ENCODE measurements at regions not wholly inside any gene's neighbourhood (a gene's known extent, or its start where the extent isn't known, plus 50 kb on each side); places are given as distances from the start of the nearest gene placed in this dataset.

DNA sequence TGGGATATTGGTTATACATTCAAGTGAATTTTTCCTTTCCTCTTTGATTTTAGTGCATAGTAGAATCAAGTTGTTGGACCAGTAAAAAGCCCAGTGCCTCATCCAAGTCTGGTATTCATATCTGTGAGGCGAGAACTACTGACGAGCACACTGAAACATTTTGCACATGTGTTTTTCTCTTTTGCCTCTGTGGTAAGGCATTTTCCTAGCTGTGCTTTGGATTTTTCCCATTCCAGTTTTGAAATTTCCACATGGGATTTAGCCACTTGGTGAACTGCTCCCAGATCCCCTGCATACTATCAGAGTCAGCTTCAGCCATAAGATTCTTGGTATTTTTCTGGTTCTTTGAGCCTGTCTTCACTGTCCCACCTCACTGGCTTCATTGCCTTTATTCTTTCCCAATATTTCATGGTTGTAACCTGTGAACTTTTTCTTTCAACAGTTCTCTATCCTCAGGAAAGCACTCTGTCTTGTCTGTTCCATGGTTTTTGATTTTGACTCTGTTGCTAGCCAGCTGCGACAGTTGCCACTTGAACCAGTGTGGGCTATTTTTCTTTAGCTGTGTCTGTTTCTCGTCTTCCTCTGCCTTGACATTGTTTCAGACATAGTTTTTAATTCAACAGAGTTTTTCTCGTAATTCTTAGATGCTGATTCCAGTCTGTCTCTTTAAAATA, 239.0 kb downstream of the REEP3 start:
- Histone ChIP-seq H3K4me3 (no peak overlapping the region), H3K27ac (no peak overlapping the region), H3K27me3 (replicated peaks; ENCODE audit: insufficient read depth) (no peaks in the 10 kb centered on the region), H3K9me3 (no peaks in the 10 kb centered on the region), H3K4me1 (replicated peaks) (no peaks in the 10 kb centered on the region), H3K36me3 (no peaks in the 10 kb centered on the region)
- TF ChIP-seq POLR2AphosphoS5 (IDR thresholded peaks at IDR 0.05) (no peak), POLR2A (IDR thresholded peaks at IDR 0.05) (no peak)
- TF ChIP-seq, protein P1, sequence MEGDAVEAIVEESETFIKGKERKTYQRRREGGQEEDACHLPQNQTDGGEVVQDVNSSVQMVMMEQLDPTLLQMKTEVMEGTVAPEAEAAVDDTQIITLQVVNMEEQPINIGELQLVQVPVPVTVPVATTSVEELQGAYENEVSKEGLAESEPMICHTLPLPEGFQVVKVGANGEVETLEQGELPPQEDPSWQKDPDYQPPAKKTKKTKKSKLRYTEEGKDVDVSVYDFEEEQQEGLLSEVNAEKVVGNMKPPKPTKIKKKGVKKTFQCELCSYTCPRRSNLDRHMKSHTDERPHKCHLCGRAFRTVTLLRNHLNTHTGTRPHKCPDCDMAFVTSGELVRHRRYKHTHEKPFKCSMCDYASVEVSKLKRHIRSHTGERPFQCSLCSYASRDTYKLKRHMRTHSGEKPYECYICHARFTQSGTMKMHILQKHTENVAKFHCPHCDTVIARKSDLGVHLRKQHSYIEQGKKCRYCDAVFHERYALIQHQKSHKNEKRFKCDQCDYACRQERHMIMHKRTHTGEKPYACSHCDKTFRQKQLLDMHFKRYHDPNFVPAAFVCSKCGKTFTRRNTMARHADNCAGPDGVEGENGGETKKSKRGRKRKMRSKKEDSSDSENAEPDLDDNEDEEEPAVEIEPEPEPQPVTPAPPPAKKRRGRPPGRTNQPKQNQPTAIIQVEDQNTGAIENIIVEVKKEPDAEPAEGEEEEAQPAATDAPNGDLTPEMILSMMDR (IDR thresholded peaks at IDR 0.05): no peak
- DNase-seq (ENCODE audit: low spot score): no peak
- intact Hi-C loops (cut with DNase I): no loop called here
- 87% methylated on average over 5 of the region's 5 CpGs for WGBS

DNA sequence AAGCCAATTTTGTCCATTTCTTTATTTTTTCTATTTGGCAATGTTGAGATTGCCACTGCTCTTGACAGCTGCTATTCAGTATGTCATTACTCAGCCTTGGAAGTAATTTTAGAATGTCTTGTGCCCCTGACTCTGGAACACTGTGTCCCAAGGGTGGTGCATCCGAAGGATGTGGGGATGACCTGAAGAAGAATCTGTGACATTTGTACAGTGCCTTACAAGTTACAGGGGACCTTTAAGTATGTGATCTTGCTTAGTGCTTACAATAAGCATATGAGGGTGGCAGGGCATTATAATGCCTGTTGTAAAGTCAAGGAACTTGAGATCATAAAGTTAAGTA, 239.5 kb downstream of the REEP3 start:
- Histone ChIP-seq H3K27ac (no peak overlapping the region), H3K4me3 (no peak overlapping the region), H3K36me3 (no peaks in the 10 kb centered on the region), H3K4me1 (replicated peaks) (no peaks in the 10 kb centered on the region), H3K9me3 (no peaks in the 10 kb centered on the region), H3K27me3 (replicated peaks; ENCODE audit: insufficient read depth) (no peaks in the 10 kb centered on the region)
- no peak for TF ChIP-seq POLR2AphosphoS5 (IDR thresholded peaks at IDR 0.05)
- TF ChIP-seq, protein P1 (IDR thresholded peaks at IDR 0.05): no peak
- no peak for TF ChIP-seq POLR2A (IDR thresholded peaks at IDR 0.05)
- 90% methylated on average over 1 of the region's 1 CpG for WGBS
- intact Hi-C loops (cut with DNase I): no loop called here
- no peak for DNase-seq (ENCODE audit: low spot score)

DNA sequence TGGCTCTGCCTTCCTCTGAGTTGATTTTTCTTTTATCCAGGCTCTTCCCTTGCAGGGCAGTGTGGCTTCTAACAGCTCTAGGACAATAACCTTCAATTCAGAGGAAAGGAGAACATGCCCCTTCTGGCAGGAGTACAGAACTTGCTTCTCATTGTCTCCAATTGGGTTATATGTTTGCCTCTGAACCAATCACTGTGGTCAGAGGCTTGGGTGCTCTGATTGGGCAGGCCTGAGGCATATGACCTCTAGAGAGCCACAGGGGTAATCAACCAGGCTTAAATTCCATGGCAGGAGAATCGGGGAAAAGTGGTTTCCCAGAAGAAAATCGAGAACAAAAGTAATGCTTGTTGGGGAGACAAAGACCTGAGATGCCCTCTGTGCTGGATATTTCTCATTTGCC, 240.0 kb downstream of the REEP3 start:
- WGBS: 93% methylated on average over 2 of the region's 2 CpGs
- H3K27ac ChIP-seq: no peak overlapping the region
- intact Hi-C loops (cut with DNase I): no loop called here

DNA sequence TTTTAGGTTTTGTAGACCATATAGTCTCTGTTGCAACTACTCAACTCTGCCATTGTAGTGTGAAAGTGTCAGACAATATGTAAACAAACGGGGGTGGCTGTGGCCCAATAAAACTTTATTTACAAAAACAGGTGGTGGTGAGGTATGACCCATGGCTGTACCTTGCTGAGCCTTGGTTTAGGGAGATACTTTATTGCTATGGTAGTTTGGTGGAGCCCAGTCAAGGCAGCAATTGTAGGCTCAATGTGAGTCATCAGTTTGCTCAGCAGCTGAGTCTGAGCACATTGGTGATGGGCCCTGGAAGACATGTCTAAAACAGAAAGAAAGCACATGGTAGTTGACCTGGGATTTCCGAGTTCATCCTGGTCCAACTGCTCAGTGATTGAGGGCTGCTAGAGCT, 242.5 kb downstream of the REEP3 start:
- H3K9me3 ChIP-seq: no peaks in the 10 kb centered on the region
- no peaks in the 10 kb centered on the region for H3K36me3 ChIP-seq
- intact Hi-C loops (cut with DNase I): no loop called here
- H3K4me1 ChIP-seq (replicated peaks): no peaks in the 10 kb centered on the region
- H3K27ac ChIP-seq: no peak overlapping the region
- H3K4me3 ChIP-seq: no peak overlapping the region
- no peak for DNase-seq (ENCODE audit: low spot score)
- H3K27me3 ChIP-seq (replicated peaks; ENCODE audit: insufficient read depth): no peaks in the 10 kb centered on the region
- WGBS: 81% methylated on average over 2 of the region's 2 CpGs
- TF ChIP-seq POLR2AphosphoS5 (IDR thresholded peaks at IDR 0.05) (no peak), POLR2A (IDR thresholded peaks at IDR 0.05) (no peak)
- TF ChIP-seq, protein P1 (IDR thresholded peaks at IDR 0.05): no peak

More for the DNA sequence above, 240.0 kb downstream of the REEP3 start:
- DNase-seq (ENCODE audit: low spot score): no peak
- Histone ChIP-seq H3K4me1 (replicated peaks) (no peaks in the 10 kb centered on the region), H3K27me3 (replicated peaks; ENCODE audit: insufficient read depth) (no peaks in the 10 kb centered on the region), H3K4me3 (no peak overlapping the region), H3K9me3 (no peaks in the 10 kb centered on the region), H3K36me3 (no peaks in the 10 kb centered on the region)
- TF ChIP-seq, protein P1 (IDR thresholded peaks at IDR 0.05): no peak
- TF ChIP-seq POLR2A (IDR thresholded peaks at IDR 0.05): no peak
- no peak for TF ChIP-seq POLR2AphosphoS5 (IDR thresholded peaks at IDR 0.05)

DNA sequence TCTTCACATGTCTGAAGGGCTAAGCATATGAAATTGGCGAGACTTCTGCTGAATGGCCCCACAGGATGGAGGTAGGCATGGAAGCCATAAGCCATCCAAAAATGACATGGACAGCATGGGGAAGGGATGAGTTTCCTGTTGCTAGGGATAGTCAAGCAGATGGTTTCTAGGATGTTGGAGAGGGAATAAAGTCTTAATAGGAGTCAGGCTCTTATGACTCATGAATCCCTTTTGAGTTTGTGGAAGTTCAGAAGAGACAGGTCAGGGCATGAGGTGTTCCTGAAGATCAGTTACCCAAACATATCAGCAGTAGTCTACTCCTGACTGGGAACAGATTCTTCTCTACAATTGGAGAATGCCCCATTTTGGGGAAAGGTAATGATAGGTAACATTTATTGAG, 243.9 kb downstream of the REEP3 start:
- Histone ChIP-seq H3K4me3 (no peak overlapping the region), H3K27me3 (replicated peaks; ENCODE audit: insufficient read depth) (no peaks in the 10 kb centered on the region), H3K27ac (no peak overlapping the region), H3K36me3 (no peaks in the 10 kb centered on the region), H3K4me1 (replicated peaks) (no peaks in the 10 kb centered on the region), H3K9me3 (no peaks in the 10 kb centered on the region)
- WGBS: 100% methylated on average over 1 of the region's 1 CpG
- TF ChIP-seq, protein P1 (IDR thresholded peaks at IDR 0.05): no peak
- TF ChIP-seq POLR2A (IDR thresholded peaks at IDR 0.05) (no peak), POLR2AphosphoS5 (IDR thresholded peaks at IDR 0.05) (no peak)
- DNase-seq (ENCODE audit: low spot score): no peak
- intact Hi-C loops (cut with DNase I): no loop called here
